Transverse colon (tissue), 4 donors: ENCODE measurements at regions not wholly inside any gene's neighbourhood (a gene's known extent, or its start where the extent isn't known, plus 50 kb on each side); places are given as distances from the start of the nearest gene placed in this dataset.

Experiments used
- POLR2AphosphoS5 ChIP-seq, 3 donors: sonication (generic); formaldehyde crosslinking; IDR thresholded peaks; one replicate each; pipeline ENCODE4 v1.6.1; 2016; ENCODE audit warnings: antibody characterized with exemption in 3 of 3
- TF ChIP-seq, protein P1 (sequence below), 5 experiments: fragments of 200-600 bp in 3 of 5; fragments of 450-650 bp in 2 of 5; sonication (generic) in 3 of 5; IDR thresholded peaks; 1 replicate in 2 of 5; 2 replicates in 3 of 5; pipeline ENCODE4 v1.5.1; 2016 to 2017; ENCODE audit warnings: antibody characterized with exemption in 5 of 5, inconsistent platforms in 3 of 5, mild to moderate bottlenecking in 2 of 5, moderate library complexity in 1 of 5

DNA sequence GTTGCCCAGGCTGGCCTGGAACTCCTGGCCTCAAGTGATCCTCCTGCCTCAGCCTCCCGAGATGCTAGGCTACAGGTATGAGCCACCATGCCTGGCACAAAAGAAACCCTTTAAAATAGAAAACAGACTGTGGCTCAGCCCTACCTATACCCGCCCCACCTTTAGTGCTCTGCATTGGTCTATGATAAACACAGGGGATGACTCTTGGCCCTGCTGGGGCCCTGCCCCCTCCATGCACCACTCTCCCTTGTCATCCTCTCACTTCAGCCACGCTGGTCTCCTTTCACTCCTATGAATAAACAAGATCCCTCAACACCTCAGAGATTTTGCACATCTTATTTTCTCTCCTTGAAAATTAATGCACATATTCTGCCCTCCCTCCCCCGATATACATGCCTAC lies 251.4 kb upstream of the KLF14 start:
- TF ChIP-seq, protein P1, sequence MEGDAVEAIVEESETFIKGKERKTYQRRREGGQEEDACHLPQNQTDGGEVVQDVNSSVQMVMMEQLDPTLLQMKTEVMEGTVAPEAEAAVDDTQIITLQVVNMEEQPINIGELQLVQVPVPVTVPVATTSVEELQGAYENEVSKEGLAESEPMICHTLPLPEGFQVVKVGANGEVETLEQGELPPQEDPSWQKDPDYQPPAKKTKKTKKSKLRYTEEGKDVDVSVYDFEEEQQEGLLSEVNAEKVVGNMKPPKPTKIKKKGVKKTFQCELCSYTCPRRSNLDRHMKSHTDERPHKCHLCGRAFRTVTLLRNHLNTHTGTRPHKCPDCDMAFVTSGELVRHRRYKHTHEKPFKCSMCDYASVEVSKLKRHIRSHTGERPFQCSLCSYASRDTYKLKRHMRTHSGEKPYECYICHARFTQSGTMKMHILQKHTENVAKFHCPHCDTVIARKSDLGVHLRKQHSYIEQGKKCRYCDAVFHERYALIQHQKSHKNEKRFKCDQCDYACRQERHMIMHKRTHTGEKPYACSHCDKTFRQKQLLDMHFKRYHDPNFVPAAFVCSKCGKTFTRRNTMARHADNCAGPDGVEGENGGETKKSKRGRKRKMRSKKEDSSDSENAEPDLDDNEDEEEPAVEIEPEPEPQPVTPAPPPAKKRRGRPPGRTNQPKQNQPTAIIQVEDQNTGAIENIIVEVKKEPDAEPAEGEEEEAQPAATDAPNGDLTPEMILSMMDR (IDR thresholded peaks at IDR 0.05): no peak
- no peak for TF ChIP-seq POLR2AphosphoS5 (IDR thresholded peaks at IDR 0.05)
